Left lung (tissue), 4 donors: ENCODE measurements at regions not wholly inside any gene's neighbourhood (a gene's known extent, or its start where the extent isn't known, plus 50 kb on each side); places are given as distances from the start of the nearest gene placed in this dataset.

Experiments used
- ATAC-seq: fragments of 200-7000 bp; cut with Tn5 transposase; one replicate; pipeline ENCODE4 v1.9.1; 2020; ENCODE audit warnings: moderate library complexity
- DNase-seq, 4 donors: peaks; one replicate each; pipeline ENCODE4 v3.0.0-alpha.2; 2013 to 2020
- H3K27ac ChIP-seq, 2 donors: fragments of 200-600 bp; sonication (generic) in 1 of 2; one replicate each; pipeline versions ENCODE4 v1.5.0 to v1.8.0; 2020 to 2021
- H3K27me3 ChIP-seq, 2 donors: fragments of 200-600 bp; sonication (generic) in 1 of 2; one replicate each; pipeline versions ENCODE4 v1.5.0 to v1.8.0; 2020 to 2021
- H3K36me3 ChIP-seq, 2 donors: fragments of 200-600 bp; sonication (generic) in 1 of 2; one replicate each; pipeline versions ENCODE4 v1.5.0 to v1.8.0; 2020 to 2021
- H3K4me1 ChIP-seq, 2 donors: fragments of 200-600 bp; one replicate each; pipeline ENCODE4 v1.8.0; 2021
- H3K4me3 ChIP-seq, 2 donors: fragments of 200-600 bp; sonication (generic) in 1 of 2; one replicate each; pipeline versions ENCODE4 v1.5.0 to v1.8.0; 2020 to 2021; ENCODE audit warnings: mild to moderate bottlenecking in 1 of 2
- H3K9me3 ChIP-seq, 2 donors: fragments of 200-600 bp; sonication (generic) in 1 of 2; one replicate each; pipeline versions ENCODE4 v1.5.0 to v1.8.0; 2020 to 2021
- CTCF ChIP-seq, 2 donors: fragments of 200-600 bp; sonication (generic) in 1 of 2; IDR thresholded peaks; one replicate each; pipeline versions ENCODE4 v1.5.0 to v1.8.0; 2021; ENCODE audit warnings: antibody characterized with exemption in 2 of 2
- intact Hi-C, 2 donors: fragments of 100-400 bp; cut with DNase I; formaldehyde crosslinking; loops; one replicate each; pipeline versions ENCODE4 v1.11.2 to v1.14.2; 2022
- donor health status: DM: no; HTN: yes; CAD: no.
- donor health status: DM: no; HTN: no; CAD: no.

- ATAC-seq (no peak), DNase-seq (no peak)
- no peak overlapping the region for H3K4me3 ChIP-seq
- no peak overlapping the region for H3K27ac ChIP-seq
- no peaks in the 10 kb centered on the region for H3K4me1 ChIP-seq
- intact Hi-C loops: no loop called here
- no peak for TF ChIP-seq CTCF (IDR thresholded peaks at IDR 0.05)
- no peaks in the 10 kb centered on the region for H3K36me3 ChIP-seq
- peaks cover 0 to 17% of the 10 kb centered on the region in 2 donors for H3K27me3 ChIP-seq
- no peaks in the 10 kb centered on the region for H3K9me3 ChIP-seq
Measured at GRCh38 chr5:173493846-173494245, 122.6 kb downstream of the BOD1 start.

- intact Hi-C loops: no loop called here
- H3K4me1 ChIP-seq: no peaks in the 10 kb centered on the region
Measured at GRCh38 chr5:173493040-173493439, 123.4 kb downstream of the BOD1 start.

GRCh38 chr5:173490681-173491080 lies 125.8 kb downstream of the BOD1 start:
- H3K27me3 ChIP-seq: peaks cover 0 to 6% of the 10 kb centered on the region in 2 donors
- intact Hi-C loops: no loop called here
- no peaks in the 10 kb centered on the region for H3K36me3 ChIP-seq
- no peaks in the 10 kb centered on the region for H3K9me3 ChIP-seq
- no peaks in the 10 kb centered on the region for H3K4me1 ChIP-seq
- no peak for ATAC-seq
- no peak overlapping the region for H3K4me3 ChIP-seq
- DNase-seq: no peak
- no peak for TF ChIP-seq CTCF (IDR thresholded peaks at IDR 0.05)
- no peak overlapping the region for H3K27ac ChIP-seq

More at GRCh38 chr5:173493040-173493439, 123.4 kb downstream of the BOD1 start:
- Histone ChIP-seq H3K36me3 (no peaks in the 10 kb centered on the region), H3K4me3 (no peak overlapping the region), H3K27me3 (peaks cover 0 to 11% of the 10 kb centered on the region in 2 donors), H3K9me3 (no peaks in the 10 kb centered on the region), H3K27ac (no peak overlapping the region)
- ATAC-seq (no peak), DNase-seq (no peak)
- TF ChIP-seq CTCF (IDR thresholded peaks at IDR 0.05): no peak

GRCh38 chr5:173488144-173488543 lies 128.3 kb downstream of the BOD1 start:
- ATAC-seq (no peak), DNase-seq (no peak)
- no peaks in the 10 kb centered on the region for H3K9me3 ChIP-seq
- H3K36me3 ChIP-seq: no peaks in the 10 kb centered on the region
- intact Hi-C loops: no loop called here
- H3K4me3 ChIP-seq: no peak overlapping the region
- TF ChIP-seq CTCF (IDR thresholded peaks at IDR 0.05): no peak
- H3K27ac ChIP-seq: no peak overlapping the region
- no peaks in the 10 kb centered on the region for H3K4me1 ChIP-seq
- peaks cover 0 to 6% of the 10 kb centered on the region in 2 donors for H3K27me3 ChIP-seq

- TF ChIP-seq CTCF (IDR thresholded peaks at IDR 0.05): no peak
- Histone ChIP-seq H3K9me3 (no peaks in the 10 kb centered on the region), H3K36me3 (no peaks in the 10 kb centered on the region), H3K4me3 (no peak overlapping the region), H3K27ac (no peak overlapping the region), H3K4me1 (no peaks in the 10 kb centered on the region), H3K27me3 (peaks cover 0 to 6% of the 10 kb centered on the region in 2 donors)
- DNase-seq (no peak), ATAC-seq (no peak)
- intact Hi-C loops: no loop called here
Measured at GRCh38 chr5:173487300-173487699, 129.2 kb downstream of the BOD1 start.
